ENCODE measurements at regions not wholly inside any gene's neighbourhood (a gene's known extent, or its start where the extent isn't known, plus 50 kb on each side); places are given as distances from the start of the nearest gene placed in this dataset.

DNA sequence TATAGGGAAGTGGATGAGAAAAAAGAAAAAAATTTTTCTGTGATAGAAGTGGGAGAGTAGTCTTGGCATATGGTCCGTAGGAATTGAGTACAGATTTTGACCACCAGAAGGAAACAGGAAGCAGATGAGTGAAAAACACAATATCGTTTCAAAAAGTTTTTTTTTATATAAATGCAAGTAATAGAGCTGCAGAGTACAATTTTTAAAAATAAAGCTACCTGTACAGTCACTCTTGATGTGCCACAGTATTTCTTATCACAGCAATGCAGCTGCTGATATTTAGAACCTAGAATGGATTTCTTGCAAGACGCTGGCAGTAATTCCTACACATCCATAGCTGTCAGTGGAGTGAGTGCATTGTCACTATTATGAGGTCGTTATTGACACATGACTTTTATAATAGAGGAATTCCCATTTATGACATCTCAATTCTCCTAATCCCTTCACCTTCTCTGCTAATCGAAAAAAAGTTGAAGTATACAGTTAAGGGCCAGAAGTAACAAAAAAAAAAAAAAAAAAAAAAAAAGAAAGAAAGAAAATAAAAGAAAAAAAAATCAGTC, 477.7 kb downstream of the TAF11L14 start:
- DNase-seq (ENCODE audit: low spot score), result no peak

DNA sequence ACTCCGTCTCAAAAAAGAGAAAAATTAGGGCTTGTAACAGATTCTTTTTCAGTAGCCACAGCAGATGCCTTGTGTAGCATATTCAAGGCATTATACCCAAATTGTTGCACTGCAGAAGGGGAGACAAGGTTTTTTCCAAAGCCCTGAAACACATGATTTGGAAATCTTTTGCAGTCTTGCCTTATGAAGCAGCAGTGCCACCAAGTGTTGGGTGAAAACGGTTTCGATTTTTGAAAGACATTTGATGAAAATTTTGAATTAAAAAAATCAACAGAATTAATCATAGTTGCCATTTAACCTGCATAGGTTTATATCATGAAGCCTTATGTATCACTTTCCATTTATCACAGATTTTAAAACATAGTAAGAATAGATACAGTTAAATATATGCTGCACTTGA, 479.5 kb downstream of the TAF11L14 start:
- DNase-seq (ENCODE audit: low spot score), result peak; percentile 1

DNA sequence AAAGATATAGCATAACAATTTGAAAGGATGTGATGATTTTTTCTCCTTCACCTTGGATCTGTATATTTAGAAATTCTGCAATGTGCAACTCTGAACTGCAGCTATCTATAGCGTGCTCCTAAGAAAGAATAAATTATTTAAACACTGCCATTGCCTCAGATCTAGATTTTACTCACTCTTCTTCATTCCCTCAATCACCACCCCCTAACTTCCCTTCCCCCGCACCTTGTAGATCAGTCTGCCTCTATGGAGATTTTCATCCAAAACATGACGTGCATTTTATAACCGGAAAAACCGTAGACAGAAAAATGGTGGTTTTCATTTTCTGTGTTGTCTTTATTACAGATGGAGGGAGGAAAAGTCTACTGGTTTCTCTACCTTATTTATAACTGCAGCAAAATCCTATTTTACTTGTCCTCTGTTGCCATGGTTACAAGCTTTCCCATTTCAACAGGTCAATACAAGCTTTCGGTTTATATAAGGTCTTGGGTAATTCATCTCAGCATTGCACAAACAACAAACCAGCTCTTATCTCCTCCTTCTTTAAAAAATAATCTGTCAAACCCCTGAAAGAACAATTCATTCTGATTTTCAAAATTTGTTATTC, 480.0 kb downstream of the TAF11L14 start:
- no peak for DNase-seq (ENCODE audit: low spot score)

DNA sequence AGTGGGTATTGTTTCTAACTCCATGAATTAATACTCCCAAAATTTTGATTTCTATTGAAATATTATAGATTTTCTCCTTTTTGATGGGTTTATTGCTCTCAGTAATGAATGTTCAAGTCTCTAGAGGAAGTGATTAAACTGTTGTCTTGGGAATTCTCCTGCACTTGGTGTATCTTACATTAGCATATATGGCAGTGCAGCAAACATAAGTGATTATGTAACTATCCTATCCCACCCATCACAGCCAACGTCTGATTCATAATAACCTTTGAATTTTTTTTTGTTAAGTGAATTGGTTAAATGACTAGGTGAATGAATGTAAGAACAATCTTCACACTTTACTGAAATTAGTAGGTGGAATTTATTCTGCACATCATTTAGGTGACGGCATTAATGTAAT, 483.7 kb downstream of the TAF11L14 start:
- no peak for DNase-seq (ENCODE audit: low spot score)

DNA sequence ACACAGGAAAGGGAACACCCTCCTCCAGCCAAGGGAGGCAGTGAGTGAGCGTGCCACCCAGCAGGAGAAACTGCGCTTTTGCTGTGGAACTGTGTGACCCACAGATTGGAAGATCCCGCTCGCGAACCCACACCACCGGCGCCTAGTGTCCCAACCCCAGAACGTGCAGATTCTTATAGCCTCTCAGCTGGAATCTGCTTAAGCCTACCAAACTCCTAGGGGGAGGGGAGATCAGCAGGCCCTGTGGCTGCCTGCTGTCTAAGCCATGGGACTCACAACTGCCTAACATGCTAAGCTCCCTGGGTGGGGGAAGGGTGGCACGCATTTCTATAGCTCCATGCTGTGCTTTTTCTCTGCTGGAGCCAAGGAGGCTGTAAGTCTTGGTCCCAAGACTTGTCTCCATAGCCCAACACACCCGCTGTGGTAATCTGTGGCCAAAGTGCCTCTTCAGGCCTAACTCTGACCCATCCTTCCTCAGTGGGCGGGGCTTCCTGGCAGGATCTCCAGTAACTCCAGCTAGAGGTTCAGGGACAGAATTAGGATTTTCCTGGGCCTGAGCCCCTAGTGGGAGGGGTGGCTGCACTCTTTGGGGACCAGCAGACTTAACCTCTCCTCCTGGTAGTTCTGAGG, 485.0 kb downstream of the TAF11L14 start:
- DNase-seq (ENCODE audit: low spot score), result no peak

DNA sequence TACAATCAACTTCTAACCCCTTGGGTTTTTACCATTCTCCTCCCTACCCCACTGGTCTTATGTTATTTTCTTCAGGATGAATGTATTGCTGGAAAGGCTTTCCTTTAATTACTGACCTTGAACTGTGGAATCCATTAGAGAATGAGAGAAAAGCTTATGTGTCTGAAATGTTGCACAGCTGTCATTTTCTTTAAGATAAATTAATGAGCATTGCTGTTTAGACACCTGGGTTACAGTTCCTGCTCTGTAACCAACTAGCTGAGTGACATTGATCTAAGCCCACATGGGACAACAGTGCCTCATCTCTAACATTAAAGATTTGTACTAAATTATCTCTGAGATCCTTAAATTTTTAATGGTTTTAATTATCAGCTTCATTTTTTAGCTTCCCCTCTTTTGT, 507.0 kb downstream of the TAF11L14 start:
- DNase-seq (ENCODE audit: low spot score), result no peak

DNA sequence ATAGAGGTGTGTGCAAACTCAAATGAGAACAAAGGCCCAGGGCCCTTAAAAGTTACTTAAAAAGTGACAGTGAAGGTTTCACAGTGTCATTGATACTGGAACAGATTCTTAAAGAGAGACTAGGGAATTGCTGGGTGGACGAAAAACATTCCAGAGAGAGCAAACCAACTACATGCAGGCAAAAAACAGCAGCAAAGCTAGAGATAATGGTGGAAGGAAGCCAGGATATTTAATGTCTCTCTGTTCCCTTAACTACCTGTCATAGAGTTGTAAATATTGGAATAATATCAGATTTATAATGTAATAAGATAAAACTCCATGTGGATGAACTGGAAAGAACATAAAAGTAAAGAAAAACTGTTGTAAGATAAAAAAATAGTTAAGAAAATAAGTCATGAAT, 508.6 kb downstream of the TAF11L14 start:
- DNase-seq (ENCODE audit: low spot score), result no peak

DNA sequence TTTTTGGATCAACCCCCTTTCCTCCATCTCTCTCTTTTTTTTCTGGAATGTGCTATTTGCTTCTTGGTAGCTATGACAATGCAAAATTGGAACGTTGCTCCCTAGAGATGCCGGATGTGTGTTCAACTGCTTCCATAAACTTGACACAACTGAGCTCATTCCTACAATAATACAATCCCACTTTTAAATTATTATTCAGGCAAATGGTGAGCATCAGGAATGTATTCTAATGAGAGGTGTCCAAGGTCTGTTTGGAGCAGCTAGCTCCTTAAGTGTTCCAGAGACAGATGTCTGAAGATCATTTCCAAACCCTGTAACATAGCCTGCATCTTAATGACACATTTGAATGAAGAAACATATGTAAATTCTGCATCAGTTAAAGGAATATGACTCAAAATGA, 518.4 kb downstream of the TAF11L14 start:
- DNase-seq (ENCODE audit: low spot score), result no peak

DNA sequence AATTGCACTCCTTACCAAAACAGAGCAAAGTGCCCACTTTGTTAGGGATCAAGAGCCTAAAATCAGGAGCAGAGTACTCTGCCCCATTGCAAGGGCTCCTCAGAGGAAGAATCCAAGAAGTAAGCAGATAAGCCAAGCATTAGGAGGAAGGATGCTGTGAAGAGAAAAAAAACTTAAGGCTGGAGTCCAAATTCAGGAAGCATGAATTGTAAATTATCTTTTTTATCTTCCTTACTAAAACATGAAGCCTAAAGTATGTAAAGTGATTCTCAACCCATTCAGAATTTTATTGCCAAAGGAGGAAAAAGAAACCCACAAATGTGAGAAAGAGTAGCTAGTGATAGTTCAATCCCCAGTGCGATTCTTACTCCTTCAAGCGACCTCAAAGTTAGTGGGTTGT, 523.9 kb downstream of the TAF11L14 start:
- DNase-seq (ENCODE audit: low spot score), result no peak

DNA sequence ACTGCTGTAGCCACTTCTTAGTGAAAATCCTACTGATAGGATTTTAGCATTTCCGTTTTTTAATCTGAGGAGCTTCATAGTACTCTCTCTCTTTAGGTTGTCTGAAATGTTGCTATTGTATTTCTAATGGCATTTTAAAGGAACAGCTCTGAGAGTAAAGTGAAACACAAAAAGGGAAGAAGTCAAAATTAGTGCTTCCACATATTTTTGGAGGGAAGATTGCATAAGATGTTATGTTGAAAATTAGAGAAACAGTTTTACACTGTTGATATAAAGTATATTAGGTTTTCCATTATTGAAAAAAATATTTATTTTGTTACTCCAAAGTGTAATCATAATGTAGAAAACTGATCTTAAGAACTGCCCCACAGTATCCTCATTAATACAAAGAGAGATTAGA, 525.1 kb downstream of the TAF11L14 start:
- no peak for DNase-seq (ENCODE audit: low spot score)

DNA sequence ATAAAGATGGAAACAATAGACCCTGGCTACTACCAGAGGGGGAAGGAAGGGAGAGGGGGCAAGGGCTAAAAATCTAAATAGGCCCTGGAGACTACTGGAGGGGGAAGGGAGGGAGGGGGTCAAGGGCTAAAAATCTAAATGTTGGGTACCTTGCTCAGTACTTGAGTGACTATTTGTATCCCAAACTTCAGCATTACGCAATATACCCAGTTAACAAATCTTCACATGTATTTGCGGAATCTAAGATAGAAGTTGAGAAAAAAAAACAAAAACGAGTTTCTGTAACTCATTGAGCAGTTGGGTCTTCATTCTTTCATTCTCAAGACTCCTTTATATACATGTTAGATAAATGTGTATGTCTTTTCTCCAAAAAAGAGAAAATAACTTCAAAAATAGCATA, 537.4 kb downstream of the TAF11L14 start:
- DNase-seq (ENCODE audit: low spot score), result no peak

DNA sequence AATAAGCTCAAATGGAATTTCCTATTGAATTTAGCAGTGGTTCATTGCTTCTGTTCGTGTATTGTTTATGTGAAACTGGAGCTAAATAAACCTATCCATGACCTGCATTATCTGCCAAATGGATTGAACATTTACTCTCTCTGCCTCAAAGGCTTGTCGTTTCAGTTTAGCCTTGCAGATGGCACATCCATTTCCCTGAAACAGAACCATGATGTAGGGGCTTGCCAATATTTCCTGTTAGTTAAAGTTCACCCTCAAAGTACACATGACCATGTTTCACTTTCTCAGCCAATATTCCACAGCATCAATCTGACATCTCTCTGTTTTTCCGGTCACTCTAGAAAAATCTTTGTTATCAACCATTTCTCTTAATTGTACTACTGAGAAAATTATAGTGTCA, 545.3 kb downstream of the TAF11L14 start:
- DNase-seq (ENCODE audit: low spot score), result no peak

DNA sequence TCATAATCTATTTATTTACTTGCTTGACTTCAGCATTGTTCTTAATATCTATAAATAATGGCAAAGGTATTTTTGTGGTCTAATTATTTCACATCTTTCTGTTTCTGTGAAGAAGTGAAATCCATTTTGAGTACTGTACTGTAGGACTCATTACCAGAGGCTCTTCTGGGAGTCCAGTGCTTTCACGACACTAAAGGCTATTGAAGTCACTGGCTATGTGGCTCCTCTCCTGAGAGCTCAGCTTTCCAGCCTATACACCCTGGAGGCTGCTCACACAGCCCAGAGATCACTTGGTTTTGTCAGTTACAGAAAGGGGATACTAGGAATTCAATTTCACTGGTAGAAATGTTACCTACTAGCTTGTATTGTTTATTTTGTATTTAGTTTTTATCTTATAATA, 547.3 kb downstream of the TAF11L14 start:
- no peak for DNase-seq (ENCODE audit: low spot score)

DNA sequence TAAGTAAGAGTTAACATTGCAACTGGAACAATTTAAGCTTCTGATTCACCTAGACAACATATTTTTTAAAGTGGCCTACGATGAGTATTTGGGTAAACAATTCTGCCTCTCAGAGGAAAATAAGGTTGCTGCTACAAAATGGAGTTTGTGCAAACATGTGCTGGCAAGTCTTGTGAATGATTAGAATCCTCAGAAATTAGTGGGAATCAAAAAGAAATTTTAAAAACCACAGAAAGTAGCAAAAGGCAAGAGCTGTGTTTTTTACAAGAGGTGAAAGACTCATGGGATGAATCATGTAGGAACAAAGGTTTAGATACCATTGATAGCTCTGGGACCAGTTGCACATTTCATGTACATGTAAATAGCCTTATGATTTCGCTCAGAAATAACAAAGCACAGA, 561.6 kb downstream of the TAF11L14 start:
- no peak for DNase-seq (ENCODE audit: low spot score)

DNA sequence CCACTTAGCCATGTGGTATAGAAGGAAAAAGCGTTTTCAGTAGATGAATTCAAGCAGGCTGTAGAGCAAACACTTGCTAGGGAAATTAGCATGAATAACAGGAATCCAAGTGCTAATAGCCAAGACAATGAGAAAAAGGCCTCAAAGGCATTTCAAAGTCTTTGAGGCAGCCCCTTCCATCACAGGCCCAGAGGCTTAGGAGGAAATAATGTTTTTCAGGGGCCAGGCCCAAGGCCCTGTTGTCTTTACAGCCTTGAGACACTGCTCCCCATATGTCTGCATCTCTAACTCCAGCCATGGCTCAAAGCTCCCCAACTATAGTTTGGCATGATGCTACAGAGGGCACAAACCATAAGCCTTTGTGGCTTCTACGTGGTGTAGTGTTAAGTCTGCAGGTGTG, 563.5 kb downstream of the TAF11L14 start:
- DNase-seq (ENCODE audit: low spot score), result no peak

DNA sequence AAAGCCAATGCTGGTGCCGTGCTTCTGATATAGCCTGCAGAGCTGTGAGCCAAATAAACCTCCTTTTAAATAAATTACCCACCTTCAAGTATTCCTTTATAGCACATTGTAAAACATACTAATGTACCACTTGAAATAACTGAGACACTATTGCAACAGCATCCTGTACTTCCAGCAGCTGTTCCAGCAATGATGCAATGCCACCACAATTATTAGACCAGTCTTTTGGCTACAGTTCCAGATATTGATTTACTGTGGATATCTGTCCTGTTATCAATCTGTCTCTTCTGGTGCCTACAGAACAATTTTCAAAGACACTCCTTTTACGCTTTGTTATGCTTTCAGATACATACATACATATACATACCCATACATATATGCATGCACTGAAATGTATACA, 567.9 kb downstream of the TAF11L14 start:
- no peak for DNase-seq (ENCODE audit: low spot score)

DNA sequence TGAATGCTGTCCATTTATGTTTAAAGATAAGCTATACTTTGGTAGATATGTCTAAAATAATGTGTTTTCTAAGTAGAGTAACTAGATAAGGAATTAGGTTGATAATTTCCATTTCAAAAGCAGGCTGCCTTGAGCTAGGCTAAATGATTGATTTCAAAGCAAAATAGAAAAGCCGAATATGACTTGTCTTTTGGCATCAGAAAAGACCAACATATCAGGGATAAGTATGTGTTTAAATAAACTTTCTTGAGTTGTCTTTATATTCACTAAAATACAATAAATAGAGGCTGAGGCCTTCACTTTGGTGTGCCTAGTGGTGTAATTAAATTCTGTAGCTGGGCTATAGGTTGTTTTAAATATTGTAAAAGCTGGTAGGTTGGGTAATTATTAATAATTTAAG, 569.0 kb downstream of the TAF11L14 start:
- DNase-seq (ENCODE audit: low spot score), result no peak

DNA sequence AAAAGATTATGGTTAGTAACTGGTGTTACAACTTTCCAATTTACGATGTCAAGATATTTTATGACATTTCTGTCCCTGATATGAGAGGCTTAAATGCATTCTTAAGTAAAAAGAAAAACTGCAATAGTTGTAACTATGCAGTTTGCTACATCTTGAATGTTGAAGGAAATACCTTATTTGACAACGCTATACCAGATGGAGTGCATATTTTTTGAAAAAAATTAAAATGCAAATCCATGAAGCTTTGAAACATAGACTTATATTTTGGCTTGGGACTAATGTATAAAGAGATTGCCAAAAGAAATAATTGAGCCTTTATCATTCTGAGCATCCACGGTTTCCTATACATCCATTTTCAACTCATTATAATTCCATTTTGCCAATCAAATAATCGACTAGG, 579.4 kb downstream of the TAF11L14 start:
- DNase-seq (ENCODE audit: low spot score), result no peak

DNA sequence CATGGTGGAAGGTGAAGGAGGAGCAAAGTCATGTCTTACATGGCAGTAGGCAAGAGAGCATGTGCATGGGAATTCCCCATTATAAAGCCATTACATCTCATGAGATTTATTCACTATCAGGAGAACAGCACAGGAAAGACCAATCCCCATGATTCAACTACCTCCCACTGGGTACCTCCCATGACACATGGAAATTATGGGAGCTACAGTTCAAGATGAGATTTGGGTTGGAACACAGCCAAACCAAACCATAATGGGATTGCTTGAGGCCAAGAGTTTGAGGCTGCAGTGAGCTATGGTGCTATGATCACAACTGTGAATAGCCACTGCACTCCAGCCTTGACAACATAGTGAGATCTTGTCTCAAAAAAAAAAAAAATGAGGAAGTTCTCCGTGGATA, 581.8 kb downstream of the TAF11L14 start:
- DNase-seq (ENCODE audit: low spot score), result no peak

DNA sequence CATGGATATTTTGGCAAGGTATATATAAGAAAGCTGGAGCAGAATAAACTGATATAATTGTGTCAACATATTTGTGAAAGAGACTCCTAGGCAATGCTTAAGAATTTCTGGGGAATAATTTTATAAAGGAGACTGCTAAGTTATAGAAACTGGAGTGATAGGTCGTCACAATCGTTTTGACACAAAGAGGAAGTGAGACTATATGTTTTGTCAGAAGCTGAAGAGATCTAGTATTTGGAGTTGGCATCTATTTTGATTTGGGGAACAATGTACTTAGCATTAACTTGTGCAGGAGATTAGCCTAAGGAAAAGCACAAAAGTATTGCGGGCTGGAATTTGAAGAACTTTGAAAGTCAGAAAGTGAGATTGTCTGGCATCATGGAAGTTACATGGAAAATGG, 582.5 kb downstream of the TAF11L14 start:
- no peak for DNase-seq (ENCODE audit: low spot score)

DNA sequence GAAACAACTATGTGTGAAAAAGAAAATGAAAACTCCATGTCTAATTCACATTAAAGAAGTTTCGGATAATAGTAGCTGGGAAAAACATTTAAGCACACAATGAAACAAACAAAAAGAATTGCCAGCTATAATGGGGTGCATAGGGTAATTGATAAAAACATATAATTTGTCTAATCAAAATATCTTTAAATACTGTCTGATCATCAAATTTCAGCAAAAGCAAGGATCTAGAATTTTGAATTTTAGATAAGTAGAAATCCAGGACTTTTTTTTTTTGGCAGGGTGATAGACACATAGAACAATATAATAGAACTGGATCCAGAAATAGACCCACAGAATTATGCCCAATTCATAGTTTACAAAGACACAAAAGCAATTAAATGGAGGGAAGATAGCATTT, 585.0 kb downstream of the TAF11L14 start:
- no peak for DNase-seq (ENCODE audit: low spot score)

DNA sequence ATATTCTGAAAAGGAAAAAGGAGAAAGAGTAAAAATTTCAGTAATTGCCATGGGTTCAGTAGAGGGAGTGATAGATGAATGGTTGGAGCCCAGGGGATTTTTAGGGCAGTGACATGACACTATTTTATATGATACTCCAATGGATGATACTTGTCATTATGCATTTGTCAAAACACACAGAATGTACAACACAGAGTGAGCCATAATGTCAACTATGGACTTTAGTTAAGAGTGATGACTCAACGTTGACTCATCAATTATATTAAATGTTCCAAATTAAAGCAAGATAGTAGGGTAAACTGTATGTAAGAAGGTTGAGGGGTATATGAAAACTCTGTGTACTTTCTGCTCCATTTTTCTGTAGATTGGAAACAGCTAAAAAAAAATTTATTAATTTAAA, 586.4 kb downstream of the TAF11L14 start:
- no peak for DNase-seq (ENCODE audit: low spot score)

DNA sequence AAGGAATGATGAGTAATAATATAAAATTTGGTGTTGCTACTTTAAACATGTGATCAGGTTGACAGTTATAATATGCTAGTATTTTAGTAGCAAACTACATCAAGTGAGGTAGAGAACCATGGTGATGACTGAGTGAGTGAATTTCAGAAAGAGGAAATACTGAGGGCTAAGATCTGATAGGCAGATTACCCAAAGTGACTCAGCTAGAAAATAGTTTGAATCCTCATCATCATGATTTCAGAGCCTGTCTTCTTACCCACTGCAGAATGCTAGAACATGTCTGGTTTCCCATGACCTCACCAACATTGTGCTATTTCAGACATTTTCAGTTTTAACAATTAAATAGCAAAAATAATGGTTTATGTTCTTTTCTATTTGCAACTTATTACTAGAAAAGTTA, 602.1 kb downstream of the TAF11L14 start:
- no peak for DNase-seq (ENCODE audit: low spot score)

DNA sequence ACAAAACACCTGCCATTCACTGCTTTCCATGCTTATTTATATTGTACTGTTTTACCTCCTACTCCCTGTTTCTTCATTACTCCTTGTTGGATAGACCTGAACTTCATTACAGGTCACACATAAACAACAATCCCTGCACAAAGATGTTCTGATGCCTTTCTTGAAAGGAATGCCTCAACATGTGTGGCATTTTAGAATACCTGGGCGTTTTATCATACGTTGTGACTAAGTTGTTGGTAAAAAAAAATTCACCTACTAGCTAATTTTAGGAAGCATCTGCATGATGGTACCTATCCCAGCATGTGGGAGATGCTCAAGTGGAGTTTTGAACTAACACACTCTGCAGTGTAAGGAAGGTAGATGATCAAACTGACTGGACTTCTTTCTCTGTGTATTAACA, 604.1 kb downstream of the TAF11L14 start:
- DNase-seq (ENCODE audit: low spot score), result no peak

Data from kidney capillary endothelial cell (primary cell).